ENCODE measurements at regions not wholly inside any gene's neighbourhood (a gene's known extent, or its start where the extent isn't known, plus 50 kb on each side); places are given as distances from the start of the nearest gene placed in this dataset.
"Not testable (repeated sequence)": the region's sequence is repeated elsewhere in the genome, so short reads cannot be mapped to it uniquely, and the experiment has no call there.

GRCh38 chr16:52921104-52921503, 131.6 kb downstream of the CHD9NB start:
- H3K27ac Mint-ChIP-seq: no peak overlapping the region

GRCh38 chr16:52920331-52920730, 132.4 kb downstream of the CHD9NB start:
- Mint-ChIP-seq H3K36me3 (ENCODE audit: low read depth) (no peaks in the 10 kb centered on the region), H3K4me1 (ENCODE audit: low read depth) (peaks cover 4% of the 10 kb centered on the region), H3K4me3 (no peak overlapping the region), H3K9me3 (peaks cover 2% of the 10 kb centered on the region), H3K27me3 (peaks cover 15% of the 10 kb centered on the region), H3K27ac (no peak overlapping the region)
- TF ChIP-seq CTCF (IDR thresholded peaks at IDR 0.05): no peak
- CTCF ChIA-PET: no interaction called here
- no peak for DNase-seq
- no peak for ATAC-seq
- intact Hi-C loops (cut with micrococcal nuclease): no loop called here
- POLR2A ChIA-PET: no interaction called here

More at GRCh38 chr16:52921104-52921503, 131.6 kb downstream of the CHD9NB start:
- no peak overlapping the region for H3K4me3 Mint-ChIP-seq
- no peak for TF ChIP-seq CTCF (IDR thresholded peaks at IDR 0.05)
- H3K4me1 Mint-ChIP-seq (ENCODE audit: low read depth): peaks cover 4% of the 10 kb centered on the region
- ChIA-PET CTCF (no interaction called here), POLR2A (no interaction called here)
- no peak for ATAC-seq
- no peaks in the 10 kb centered on the region for H3K36me3 Mint-ChIP-seq (ENCODE audit: low read depth)
- H3K27me3 Mint-ChIP-seq: peaks cover 15% of the 10 kb centered on the region
- intact Hi-C loops (cut with micrococcal nuclease): no loop called here
- DNase-seq: no peak
- peaks cover 2% of the 10 kb centered on the region for H3K9me3 Mint-ChIP-seq

GRCh38 chr16:52914428-52914827, 138.3 kb downstream of the CHD9NB start:
- no peak for TF ChIP-seq CTCF (IDR thresholded peaks at IDR 0.05)
- Mint-ChIP-seq H3K4me3 (no peak overlapping the region), H3K4me1 (ENCODE audit: low read depth) (no peaks in the 10 kb centered on the region), H3K27me3 (peaks cover 4% of the 10 kb centered on the region), H3K9me3 (no peaks in the 10 kb centered on the region), H3K27ac (no peak overlapping the region), H3K36me3 (ENCODE audit: low read depth) (no peaks in the 10 kb centered on the region)
- DNase-seq: no peak
- ChIA-PET CTCF (interaction anchor here (2.0 to 4.3 kb wide), 2 partner anchors 108 to 723 kb away, joined by 11 to 13 read pairs; no protein-coding TSS in a partner anchor), POLR2A (no interaction called here)
- ATAC-seq: no peak
- intact Hi-C loops (cut with micrococcal nuclease): loop anchor here (5.0 kb wide), 1 partner anchor 722 kb away; no protein-coding TSS in a partner anchor

- peak; percentile 66 for DNase-seq
- Mint-ChIP-seq H3K4me1 (ENCODE audit: low read depth) (no peaks in the 10 kb centered on the region), H3K36me3 (ENCODE audit: low read depth) (no peaks in the 10 kb centered on the region), H3K27me3 (peaks cover 4% of the 10 kb centered on the region), H3K4me3 (no peak overlapping the region), H3K27ac (no peak overlapping the region), H3K9me3 (no peaks in the 10 kb centered on the region)
- ChIA-PET CTCF (interaction anchor here (0.9 to 4.3 kb wide), 10 partner anchors 10 to 721 kb away, joined by 3 to 25 read pairs (median 5); no protein-coding TSS in a partner anchor), POLR2A (no interaction called here)
- no peak for ATAC-seq
- peak; percentile 76 for TF ChIP-seq CTCF (IDR thresholded peaks at IDR 0.05)
- intact Hi-C loops (cut with micrococcal nuclease): loop anchor here (5.0 kb wide), 1 partner anchor 720 kb away; no protein-coding TSS in a partner anchor
Observed at GRCh38 chr16:52912565-52913173, 140.0 kb downstream of the CHD9NB start.

GRCh38 chr16:52908057-52908456, 144.6 kb downstream of the CHD9NB start:
- H3K36me3 Mint-ChIP-seq (ENCODE audit: low read depth); H3K4me1 Mint-ChIP-seq (ENCODE audit: low read depth); H3K9me3 Mint-ChIP-seq; DNase-seq; CTCF ChIA-PET; ATAC-seq; H3K27ac Mint-ChIP-seq; H3K27me3 Mint-ChIP-seq; H3K4me3 Mint-ChIP-seq; intact Hi-C loops (cut with micrococcal nuclease): not testable (repeated sequence)
- POLR2A ChIA-PET: interaction anchor here (0.7 kb wide), 1 partner anchor 719 kb away, joined by 4 read pairs; no protein-coding TSS in a partner anchor

Measured in activated CD8-positive, alpha-beta T cell treated with anti-CD3 and anti-CD28 coated beads for 36 hours (primary cell).